OCI-LY7 (cell line): ENCODE measurements at regions not wholly inside any gene's neighbourhood (a gene's known extent, or its start where the extent isn't known, plus 50 kb on each side); places are given as distances from the start of the nearest gene placed in this dataset.

ENCODE experiments used
- BruUV-seq: library from RNA; stranded (reverse); fragments of 400-500 nt; replicated peaks from 2 replicates; lab custom pipeline; 2021; lab: Mats Ljungman, UMichigan
- CTCF ChIA-PET: fragments of 300-600 bp; sonication (Branson Sonifier 250); formaldehyde crosslinking; loops from one replicate; lab custom pipeline; 2022; ENCODE audit warnings: antibody characterized with exemption; ENCODE audit not compliant: unreplicated experiment; lab: Charles Lee
- POLR2A ChIA-PET: fragments of 300-600 bp; sonication (Branson Sonifier 250); formaldehyde crosslinking; loops from one replicate; lab custom pipeline; 2022; ENCODE audit warnings: antibody characterized with exemption; lab: Charles Lee
- DNase-seq: peaks from one replicate; pipeline ENCODE4 v3.0.0-alpha.2; 2015; ENCODE audit warnings: low spot score
- H2AFZ ChIP-seq: fragments of 200-600 bp; sonication (generic), shearing (Covaris generic); 2 replicates; pipeline ENCODE4 v1.6.1; 2014; ENCODE audit warnings: mild to moderate bottlenecking, antibody characterized with exemption, low read length, moderate library complexity
- H3K27ac ChIP-seq: fragments of 200-600 bp; sonication (generic); 2 replicates; pipeline ENCODE4 v1.5.1; 2014; ENCODE audit warnings: mixed run types, low read depth, mild to moderate bottlenecking, moderate library complexity, low read length, inconsistent platforms; ENCODE audit not compliant: poor library complexity, severe bottlenecking
- H3K36me3 ChIP-seq: fragments of 200-600 bp; sonication (generic); 2 replicates; pipeline ENCODE4 v1.6.1; 2014; ENCODE audit warnings: mild to moderate bottlenecking, antibody characterized with exemption, low read length, moderate library complexity, mixed read lengths; ENCODE audit not compliant: insufficient read depth
- H3K4me1 ChIP-seq: fragments of 200-600 bp; sonication (generic); 2 replicates; pipeline ENCODE4 v1.5.1; 2014; ENCODE audit warnings: mild to moderate bottlenecking, low read length; ENCODE audit not compliant: insufficient read depth, poor library complexity, severe bottlenecking
- H3K4me2 ChIP-seq: fragments of 200-600 bp; sonication (generic); 2 replicates; pipeline ENCODE4 v1.6.1; 2014; ENCODE audit warnings: mild to moderate bottlenecking, low read length
- H3K4me3 ChIP-seq: fragments of 200-600 bp; sonication (generic); 2 replicates; pipeline ENCODE4 v1.5.1; 2014; ENCODE audit warnings: mild to moderate bottlenecking, low read depth, low read length; ENCODE audit not compliant: poor library complexity, severe bottlenecking
- H3K79me2 ChIP-seq: fragments of 200-600 bp; sonication (generic); 2 replicates; pipeline ENCODE4 v1.6.1; 2016; ENCODE audit warnings: low read depth, mild to moderate bottlenecking, low read length, moderate library complexity, mixed read lengths; ENCODE audit not compliant: insufficient read depth
- H3K9me2 ChIP-seq: fragments of 200-600 bp; sonication (generic); 2 replicates; pipeline ENCODE4 v1.6.1; 2016; ENCODE audit warnings: mild to moderate bottlenecking, low read length, mixed read lengths; ENCODE audit not compliant: insufficient read depth
- H3K9me3 ChIP-seq: fragments of 200-600 bp; sonication (generic); 2 replicates; pipeline ENCODE4 v1.6.1; 2014; ENCODE audit warnings: mild to moderate bottlenecking, mixed run types, low read length, mixed read lengths
- H4K20me1 ChIP-seq: fragments of 200-600 bp; sonication (generic); 2 replicates; pipeline ENCODE4 v1.6.1; 2014; ENCODE audit warnings: mild to moderate bottlenecking, antibody characterized with exemption, low read length, moderate library complexity, mixed read lengths; ENCODE audit not compliant: insufficient read depth
- EZH2phosphoT487 ChIP-seq: fragments of 200-600 bp; sonication (generic); IDR thresholded peaks from 2 replicates; pipeline ENCODE4 v1.6.1; 2018; ENCODE audit warnings: low read depth, borderline replicate concordance, mild to moderate bottlenecking, mixed run types, antibody characterized with exemption, low read length, moderate library complexity, mixed read lengths
- intact Hi-C: fragments of 100-400 bp; cut with micrococcal nuclease; formaldehyde crosslinking; loops from one replicate; pipeline ENCODE4 v1.10.0; 2022; ENCODE audit not compliant: unreplicated experiment
- TF ChIP-seq, protein P1 (sequence below): fragments of 200-600 bp; sonication (generic); conservative IDR thresholded peaks from 2 replicates; pipeline ENCODE4 v1.5.1; 2014; ENCODE audit warnings: mild to moderate bottlenecking, antibody characterized with exemption, low read length, moderate library complexity, mixed read lengths

GRCh38 chr2:236879416-236879963 is 206.2 kb upstream of the COPS8 start:
- DNase-seq = no peak
- Histone ChIP-seq H4K20me1 (no peaks in the 10 kb centered on the region), H2AFZ (no peak overlapping the region), H3K4me3 (no peak overlapping the region), H3K9me3 (no peaks in the 10 kb centered on the region), H3K9me2 (no peaks in the 10 kb centered on the region), H3K79me2 (no peaks in the 10 kb centered on the region), H3K4me2 (no peak overlapping the region), H3K27ac (no peak overlapping the region), H3K4me1 (peaks cover 11% of the 10 kb centered on the region), H3K36me3 (no peaks in the 10 kb centered on the region)
- no peak for TF ChIP-seq EZH2phosphoT487
- TF ChIP-seq, protein P1, sequence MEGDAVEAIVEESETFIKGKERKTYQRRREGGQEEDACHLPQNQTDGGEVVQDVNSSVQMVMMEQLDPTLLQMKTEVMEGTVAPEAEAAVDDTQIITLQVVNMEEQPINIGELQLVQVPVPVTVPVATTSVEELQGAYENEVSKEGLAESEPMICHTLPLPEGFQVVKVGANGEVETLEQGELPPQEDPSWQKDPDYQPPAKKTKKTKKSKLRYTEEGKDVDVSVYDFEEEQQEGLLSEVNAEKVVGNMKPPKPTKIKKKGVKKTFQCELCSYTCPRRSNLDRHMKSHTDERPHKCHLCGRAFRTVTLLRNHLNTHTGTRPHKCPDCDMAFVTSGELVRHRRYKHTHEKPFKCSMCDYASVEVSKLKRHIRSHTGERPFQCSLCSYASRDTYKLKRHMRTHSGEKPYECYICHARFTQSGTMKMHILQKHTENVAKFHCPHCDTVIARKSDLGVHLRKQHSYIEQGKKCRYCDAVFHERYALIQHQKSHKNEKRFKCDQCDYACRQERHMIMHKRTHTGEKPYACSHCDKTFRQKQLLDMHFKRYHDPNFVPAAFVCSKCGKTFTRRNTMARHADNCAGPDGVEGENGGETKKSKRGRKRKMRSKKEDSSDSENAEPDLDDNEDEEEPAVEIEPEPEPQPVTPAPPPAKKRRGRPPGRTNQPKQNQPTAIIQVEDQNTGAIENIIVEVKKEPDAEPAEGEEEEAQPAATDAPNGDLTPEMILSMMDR = no peak
- POLR2A ChIA-PET = no interaction called here
- BruUV-seq = no TSS peak
- intact Hi-C loops = no loop called here
- CTCF ChIA-PET = interaction anchor here (0.6 kb wide), 1 partner anchor 121 kb away, joined by 4 read pairs; no protein-coding TSS in a partner anchor

GRCh38 chr2:236882074-236882473 is 203.6 kb upstream of the COPS8 start:
- Histone ChIP-seq H3K9me3 (no peaks in the 10 kb centered on the region), H3K4me3 (no peak overlapping the region), H3K36me3 (no peaks in the 10 kb centered on the region), H2AFZ (no peak overlapping the region), H3K4me2 (no peak overlapping the region), H4K20me1 (no peaks in the 10 kb centered on the region), H3K4me1 (peaks cover 11% of the 10 kb centered on the region), H3K9me2 (no peaks in the 10 kb centered on the region), H3K27ac (no peak overlapping the region), H3K79me2 (no peaks in the 10 kb centered on the region)
- TF ChIP-seq EZH2phosphoT487 = no peak
- TF ChIP-seq, protein P1 = no peak
- no peak for DNase-seq
- no TSS peak for BruUV-seq
- intact Hi-C loops = no loop called here
- ChIA-PET CTCF (no interaction called here), POLR2A (interaction anchor here (0.6 kb wide), 1 partner anchor 60 kb away, joined by 3 read pairs; no protein-coding TSS in a partner anchor)

DNA sequence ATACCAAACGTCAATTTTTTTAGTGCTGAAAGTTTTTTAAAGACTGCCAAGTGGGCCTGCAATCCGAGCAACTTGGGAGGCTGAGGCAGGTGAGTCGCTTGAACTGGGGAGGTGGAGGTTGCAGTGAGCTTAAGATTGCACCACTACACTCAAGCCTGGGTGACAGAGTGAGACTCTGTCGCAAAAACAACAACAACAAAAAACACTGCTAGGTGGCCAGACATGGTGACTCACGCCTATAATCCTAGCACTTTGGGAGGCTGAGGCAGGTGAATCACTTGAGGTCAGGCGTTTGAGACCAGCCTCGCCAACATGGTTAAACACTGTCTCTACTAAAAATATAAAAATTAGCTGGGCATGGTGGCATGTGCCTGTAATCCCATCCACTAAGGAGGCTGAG is 202.8 kb upstream of the COPS8 start:
- ChIA-PET CTCF (no interaction called here), POLR2A (no interaction called here)
- no peaks in the 10 kb centered on the region for H3K79me2 ChIP-seq
- no peak for TF ChIP-seq EZH2phosphoT487
- BruUV-seq = no TSS peak
- no peaks in the 10 kb centered on the region for H3K9me2 ChIP-seq
- H2AFZ ChIP-seq = no peak overlapping the region
- peaks cover 11% of the 10 kb centered on the region for H3K4me1 ChIP-seq
- no peak overlapping the region for H3K4me2 ChIP-seq
- H3K9me3 ChIP-seq = no peaks in the 10 kb centered on the region
- H3K36me3 ChIP-seq = no peaks in the 10 kb centered on the region
- DNase-seq = no peak
- no peak overlapping the region for H3K27ac ChIP-seq
- H3K4me3 ChIP-seq = no peak overlapping the region
- no peaks in the 10 kb centered on the region for H4K20me1 ChIP-seq
- intact Hi-C loops = no loop called here
